ENCODE measurements at regions not wholly inside any gene's neighbourhood (a gene's known extent, or its start where the extent isn't known, plus 50 kb on each side); places are given as distances from the start of the nearest gene placed in this dataset.

DNA sequence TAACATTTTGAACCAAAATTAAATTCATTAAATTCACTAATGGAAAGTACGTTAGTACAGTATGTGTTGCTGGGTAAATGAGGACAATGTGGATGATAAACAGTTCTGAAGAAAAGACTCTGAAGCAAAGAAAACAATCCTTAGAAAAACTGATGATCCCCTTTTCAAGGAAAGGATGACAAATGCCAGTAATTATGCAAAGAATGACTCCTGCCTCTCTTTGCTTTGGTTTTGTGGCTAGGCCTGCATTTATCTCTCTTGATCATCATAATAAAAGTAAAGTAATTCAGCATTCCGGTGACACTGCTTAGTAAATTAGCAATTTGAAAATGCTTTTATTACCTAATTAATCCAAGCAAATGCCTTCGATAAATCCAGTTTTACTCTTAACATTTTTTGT lies 652.2 kb upstream of the DIPK2B start (continued):
- TF ChIP-seq KLF16 (tag by site-specific recombination; IDR thresholded peaks at IDR 0.05) (no peak), BCL11B (tag by site-specific recombination; IDR thresholded peaks at IDR 0.05; ENCODE audit: low read depth) (no peak), KLF8 (tag by site-specific recombination; IDR thresholded peaks at IDR 0.05) (no peak), ZNF2 (tag by site-specific recombination; IDR thresholded peaks at IDR 0.05) (no peak), ZNF623 (tag by site-specific recombination; IDR thresholded peaks at IDR 0.05) (no peak)

GRCh38 chrX:45851434-45851991 lies 650.8 kb upstream of the DIPK2B start:
- Histone ChIP-seq H3K36me3 (ENCODE audit: control insufficient read depth in 2 of 2, insufficient read depth in 1 of 2, low read length in 2 of 2) (peaks cover 7 to 11% of the 10 kb centered on the region in 2 experiments; a peak in 2 of 3 replicates), H3K9me3 (ENCODE audit: control insufficient read depth, insufficient read depth, low read depth, low read length) (no peaks in the 10 kb centered on the region), H3K27ac (ENCODE audit: extremely low read depth, low read depth, low read length) (peak overlapping the region; percentile 67; the same call in 1 of the 2 replicates), H3K4me3 (ENCODE audit: low read depth, low read length) (peak overlapping the region; percentile 54), H3K4me1 (ENCODE audit: control insufficient read depth, insufficient read depth, low read length) (no peaks in the 10 kb centered on the region)
- CTCF ChIA-PET: interaction anchor here (0.6 to 1.1 kb wide), 2 partner anchors 84 to 557 kb away, joined by 3 to 4 read pairs; no protein-coding TSS in a partner anchor
- POLR2A ChIA-PET: interaction anchor here (0.5 kb wide), 2 partner anchors 30 to 1309 kb away, joined by 3 read pairs; no protein-coding TSS in a partner anchor
- TF ChIP-seq SP7 (tag by site-specific recombination; IDR thresholded peaks at IDR 0.05) (peak; percentile 35; the same call in 1 of the 2 replicates), TCF7L2 (IDR thresholded peaks at IDR 0.05; ENCODE audit: borderline replicate concordance, low read depth, low read length) (no peak), ZIC2 (tag by site-specific recombination; IDR thresholded peaks at IDR 0.05) (peak; percentile 64), ZNF121 (tag by site-specific recombination; IDR thresholded peaks at IDR 0.05) (no peak), ZNF423 (tag by site-specific recombination; IDR thresholded peaks at IDR 0.05) (0 out of 2 replicates have a peak, but pooled peaks have one; percentile 53), ZNF2 (tag by site-specific recombination; IDR thresholded peaks at IDR 0.05) (no peak), ZNF335 (tag by site-specific recombination; conservative IDR thresholded peaks at IDR 0.05) (peak; percentile 64), ZNF549 (tag by site-specific recombination; IDR thresholded peaks at IDR 0.05) (no peak), ZFP69B (tag by site-specific recombination; IDR thresholded peaks at IDR 0.05) (0 out of 2 replicates have a peak, but pooled peaks have one; percentile 31), ZNF341 (tag by site-specific recombination; IDR thresholded peaks at IDR 0.05; ENCODE audit: low read depth) (peak; percentile 89), ZFHX2 (tag by site-specific recombination; conservative IDR thresholded peaks at IDR 0.05) (0 out of 2 replicates have a peak, but pooled peaks have one; percentile 4), ATF2 (tag by site-specific recombination; IDR thresholded peaks at IDR 0.05; ENCODE audit: low read depth) (no peak), OSR2 (tag by site-specific recombination; IDR thresholded peaks at IDR 0.05) (no peak), ZBTB17 (tag by site-specific recombination; IDR thresholded peaks at IDR 0.05) (0 out of 2 replicates have a peak, but pooled peaks have one; percentile 33), HOXC10 (CRISPR knock-in tag; IDR thresholded peaks at IDR 0.05) (no peak), SP3 (tag by site-specific recombination; IDR thresholded peaks at IDR 0.05) (peak; percentile 23), ZXDB (tag by site-specific recombination; IDR thresholded peaks at IDR 0.05) (peak; percentile 46; the same call in 1 of the 2 replicates), GLIS2 (tag by site-specific recombination; IDR thresholded peaks at IDR 0.05) (peak; percentile 30; the same call in 1 of the 2 replicates)
- TF ChIP-seq, protein P1, sequence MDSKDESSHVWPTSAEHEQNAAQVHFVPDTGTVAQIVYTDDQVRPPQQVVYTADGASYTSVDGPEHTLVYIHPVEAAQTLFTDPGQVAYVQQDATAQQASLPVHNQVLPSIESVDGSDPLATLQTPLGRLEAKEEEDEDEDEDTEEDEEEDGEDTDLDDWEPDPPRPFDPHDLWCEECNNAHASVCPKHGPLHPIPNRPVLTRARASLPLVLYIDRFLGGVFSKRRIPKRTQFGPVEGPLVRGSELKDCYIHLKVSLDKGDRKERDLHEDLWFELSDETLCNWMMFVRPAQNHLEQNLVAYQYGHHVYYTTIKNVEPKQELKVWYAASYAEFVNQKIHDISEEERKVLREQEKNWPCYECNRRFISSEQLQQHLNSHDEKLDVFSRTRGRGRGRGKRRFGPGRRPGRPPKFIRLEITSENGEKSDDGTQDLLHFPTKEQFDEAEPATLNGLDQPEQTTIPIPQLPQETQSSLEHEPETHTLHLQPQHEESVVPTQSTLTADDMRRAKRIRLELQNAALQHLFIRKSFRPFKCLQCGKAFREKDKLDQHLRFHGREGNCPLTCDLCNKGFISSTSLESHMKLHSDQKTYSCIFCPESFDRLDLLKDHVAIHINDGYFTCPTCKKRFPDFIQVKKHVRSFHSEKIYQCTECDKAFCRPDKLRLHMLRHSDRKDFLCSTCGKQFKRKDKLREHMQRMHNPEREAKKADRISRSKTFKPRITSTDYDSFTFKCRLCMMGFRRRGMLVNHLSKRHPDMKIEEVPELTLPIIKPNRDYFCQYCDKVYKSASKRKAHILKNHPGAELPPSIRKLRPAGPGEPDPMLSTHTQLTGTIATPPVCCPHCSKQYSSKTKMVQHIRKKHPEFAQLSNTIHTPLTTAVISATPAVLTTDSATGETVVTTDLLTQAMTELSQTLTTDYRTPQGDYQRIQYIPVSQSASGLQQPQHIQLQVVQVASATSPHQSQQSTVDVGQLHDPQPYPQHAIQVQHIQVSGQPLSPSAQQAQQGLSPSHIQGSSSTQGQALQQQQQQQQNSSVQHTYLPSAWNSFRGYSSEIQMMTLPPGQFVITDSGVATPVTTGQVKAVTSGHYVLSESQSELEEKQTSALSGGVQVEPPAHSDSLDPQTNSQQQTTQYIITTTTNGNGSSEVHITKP (tag by site-specific recombination; IDR thresholded peaks at IDR 0.05): peak; percentile 74
- TF ChIP-seq, protein P2, sequence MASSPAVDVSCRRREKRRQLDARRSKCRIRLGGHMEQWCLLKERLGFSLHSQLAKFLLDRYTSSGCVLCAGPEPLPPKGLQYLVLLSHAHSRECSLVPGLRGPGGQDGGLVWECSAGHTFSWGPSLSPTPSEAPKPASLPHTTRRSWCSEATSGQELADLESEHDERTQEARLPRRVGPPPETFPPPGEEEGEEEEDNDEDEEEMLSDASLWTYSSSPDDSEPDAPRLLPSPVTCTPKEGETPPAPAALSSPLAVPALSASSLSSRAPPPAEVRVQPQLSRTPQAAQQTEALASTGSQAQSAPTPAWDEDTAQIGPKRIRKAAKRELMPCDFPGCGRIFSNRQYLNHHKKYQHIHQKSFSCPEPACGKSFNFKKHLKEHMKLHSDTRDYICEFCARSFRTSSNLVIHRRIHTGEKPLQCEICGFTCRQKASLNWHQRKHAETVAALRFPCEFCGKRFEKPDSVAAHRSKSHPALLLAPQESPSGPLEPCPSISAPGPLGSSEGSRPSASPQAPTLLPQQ (tag by site-specific recombination; IDR thresholded peaks at IDR 0.05): peak; percentile 67; the same call in 1 of the 2 replicates
- TF ChIP-seq, protein P3, sequence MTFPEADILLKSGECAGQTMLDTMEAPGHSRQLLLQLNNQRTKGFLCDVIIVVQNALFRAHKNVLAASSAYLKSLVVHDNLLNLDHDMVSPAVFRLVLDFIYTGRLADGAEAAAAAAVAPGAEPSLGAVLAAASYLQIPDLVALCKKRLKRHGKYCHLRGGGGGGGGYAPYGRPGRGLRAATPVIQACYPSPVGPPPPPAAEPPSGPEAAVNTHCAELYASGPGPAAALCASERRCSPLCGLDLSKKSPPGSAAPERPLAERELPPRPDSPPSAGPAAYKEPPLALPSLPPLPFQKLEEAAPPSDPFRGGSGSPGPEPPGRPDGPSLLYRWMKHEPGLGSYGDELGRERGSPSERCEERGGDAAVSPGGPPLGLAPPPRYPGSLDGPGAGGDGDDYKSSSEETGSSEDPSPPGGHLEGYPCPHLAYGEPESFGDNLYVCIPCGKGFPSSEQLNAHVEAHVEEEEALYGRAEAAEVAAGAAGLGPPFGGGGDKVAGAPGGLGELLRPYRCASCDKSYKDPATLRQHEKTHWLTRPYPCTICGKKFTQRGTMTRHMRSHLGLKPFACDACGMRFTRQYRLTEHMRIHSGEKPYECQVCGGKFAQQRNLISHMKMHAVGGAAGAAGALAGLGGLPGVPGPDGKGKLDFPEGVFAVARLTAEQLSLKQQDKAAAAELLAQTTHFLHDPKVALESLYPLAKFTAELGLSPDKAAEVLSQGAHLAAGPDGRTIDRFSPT (tag by site-specific recombination; IDR thresholded peaks at IDR 0.05): 0 out of 2 replicates have a peak, but pooled peaks have one; percentile 36
- TF ChIP-seq, protein P4, sequence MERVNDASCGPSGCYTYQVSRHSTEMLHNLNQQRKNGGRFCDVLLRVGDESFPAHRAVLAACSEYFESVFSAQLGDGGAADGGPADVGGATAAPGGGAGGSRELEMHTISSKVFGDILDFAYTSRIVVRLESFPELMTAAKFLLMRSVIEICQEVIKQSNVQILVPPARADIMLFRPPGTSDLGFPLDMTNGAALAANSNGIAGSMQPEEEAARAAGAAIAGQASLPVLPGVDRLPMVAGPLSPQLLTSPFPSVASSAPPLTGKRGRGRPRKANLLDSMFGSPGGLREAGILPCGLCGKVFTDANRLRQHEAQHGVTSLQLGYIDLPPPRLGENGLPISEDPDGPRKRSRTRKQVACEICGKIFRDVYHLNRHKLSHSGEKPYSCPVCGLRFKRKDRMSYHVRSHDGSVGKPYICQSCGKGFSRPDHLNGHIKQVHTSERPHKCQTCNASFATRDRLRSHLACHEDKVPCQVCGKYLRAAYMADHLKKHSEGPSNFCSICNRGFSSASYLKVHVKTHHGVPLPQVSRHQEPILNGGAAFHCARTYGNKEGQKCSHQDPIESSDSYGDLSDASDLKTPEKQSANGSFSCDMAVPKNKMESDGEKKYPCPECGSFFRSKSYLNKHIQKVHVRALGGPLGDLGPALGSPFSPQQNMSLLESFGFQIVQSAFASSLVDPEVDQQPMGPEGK (tag by site-specific recombination; IDR thresholded peaks at IDR 0.05): peak; percentile 64

All from HEK293 (cell line).